ENCODE measurements at regions not wholly inside any gene's neighbourhood (a gene's known extent, or its start where the extent isn't known, plus 50 kb on each side); places are given as distances from the start of the nearest gene placed in this dataset.

GRCh38 chr14:51318813-51319597 is 79.0 kb downstream of the TMX1 start:
- Mint-ChIP-seq H3K4me1 (peaks cover 12% of the 10 kb centered on the region), H3K9me3 (no peaks in the 10 kb centered on the region), H3K4me3 (no peak overlapping the region), H3K27ac (ENCODE audit: unreplicated experiment) (no peak overlapping the region), H3K36me3 (ENCODE audit: low read depth) (no peaks in the 10 kb centered on the region), H3K27me3 (ENCODE audit: low read depth) (no peaks in the 10 kb centered on the region)
- DNase-seq (ENCODE audit: low read depth, low spot score) = no peak
- no peak for TF ChIP-seq CTCF (conservative IDR thresholded peaks at IDR 0.05)

GRCh38 chr14:51321036-51321435 is 81.0 kb downstream of the TMX1 start:
- Mint-ChIP-seq H3K36me3 (ENCODE audit: low read depth) (no peaks in the 10 kb centered on the region), H3K27me3 (ENCODE audit: low read depth) (no peaks in the 10 kb centered on the region), H3K9me3 (no peaks in the 10 kb centered on the region), H3K4me1 (peaks cover 12% of the 10 kb centered on the region), H3K27ac (ENCODE audit: unreplicated experiment) (no peak overlapping the region), H3K4me3 (no peak overlapping the region)
- DNase-seq (ENCODE audit: low read depth, low spot score) = no peak
- TF ChIP-seq CTCF (conservative IDR thresholded peaks at IDR 0.05) = no peak

DNA sequence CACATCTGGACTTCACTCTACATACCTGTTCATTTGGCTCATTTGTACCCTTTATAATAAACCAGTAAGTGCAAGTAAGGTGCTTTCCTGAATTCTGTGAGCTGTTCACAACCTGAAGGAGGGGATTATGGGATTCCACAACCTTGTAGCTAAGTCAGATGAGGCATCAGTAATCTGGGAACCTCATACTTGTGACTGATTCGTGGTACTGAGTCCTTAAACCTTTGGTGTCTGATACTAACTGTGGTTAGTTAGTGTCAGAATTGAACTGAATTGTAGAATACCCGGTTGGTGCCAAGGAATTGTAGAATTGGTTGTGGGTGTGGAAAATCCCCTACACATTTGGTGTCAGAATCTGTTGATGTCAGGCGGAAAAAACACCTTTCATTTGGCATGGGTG is 83.4 kb downstream of the TMX1 start:
- H3K4me1 Mint-ChIP-seq = peaks cover 23% of the 10 kb centered on the region
- no peaks in the 10 kb centered on the region for H3K9me3 Mint-ChIP-seq
- no peak overlapping the region for H3K4me3 Mint-ChIP-seq
- no peak overlapping the region for H3K27ac Mint-ChIP-seq (ENCODE audit: unreplicated experiment)
- DNase-seq (ENCODE audit: low read depth, low spot score) = no peak
- H3K27me3 Mint-ChIP-seq (ENCODE audit: low read depth) = no peaks in the 10 kb centered on the region
- no peak for TF ChIP-seq CTCF (conservative IDR thresholded peaks at IDR 0.05)
- no peaks in the 10 kb centered on the region for H3K36me3 Mint-ChIP-seq (ENCODE audit: low read depth)

GRCh38 chr14:51327376-51327775 is 87.3 kb downstream of the TMX1 start:
- H3K36me3 Mint-ChIP-seq (ENCODE audit: low read depth) = no peaks in the 10 kb centered on the region

GRCh38 chr14:51328064-51328771 is 88.2 kb downstream of the TMX1 start:
- no peaks in the 10 kb centered on the region for H3K27me3 Mint-ChIP-seq (ENCODE audit: low read depth)
- no peaks in the 10 kb centered on the region for H3K9me3 Mint-ChIP-seq
- no peak for TF ChIP-seq CTCF (conservative IDR thresholded peaks at IDR 0.05)
- no peak overlapping the region for H3K4me3 Mint-ChIP-seq
- peaks cover 19% of the 10 kb centered on the region for H3K4me1 Mint-ChIP-seq
- no peaks in the 10 kb centered on the region for H3K36me3 Mint-ChIP-seq (ENCODE audit: low read depth)
- DNase-seq (ENCODE audit: low read depth, low spot score) = no peak
- H3K27ac Mint-ChIP-seq (ENCODE audit: unreplicated experiment) = peak overlapping the region; percentile 79

More at GRCh38 chr14:51327376-51327775, 87.3 kb downstream of the TMX1 start:
- H3K27me3 Mint-ChIP-seq (ENCODE audit: low read depth) = no peaks in the 10 kb centered on the region
- TF ChIP-seq CTCF (conservative IDR thresholded peaks at IDR 0.05) = no peak
- DNase-seq (ENCODE audit: low read depth, low spot score) = no peak
- H3K27ac Mint-ChIP-seq (ENCODE audit: unreplicated experiment) = no peak overlapping the region
- peaks cover 19% of the 10 kb centered on the region for H3K4me1 Mint-ChIP-seq
- no peaks in the 10 kb centered on the region for H3K9me3 Mint-ChIP-seq
- no peak overlapping the region for H3K4me3 Mint-ChIP-seq

Data from neural crest cell (in vitro differentiated cells).